Smooth muscle cell (in vitro differentiated cells): ENCODE measurements at regions not wholly inside any gene's neighbourhood (a gene's known extent, or its start where the extent isn't known, plus 50 kb on each side); places are given as distances from the start of the nearest gene placed in this dataset.

Experiments used
- DNase-seq: peaks from one replicate; lab custom pipeline; 2025; ENCODE audit not compliant: unreplicated experiment; lab: John Stamatoyannopoulos, UW
- H2AFZ ChIP-seq: fragments of 200-600 bp; sonication (generic); 2 replicates; pipeline ENCODE4 v1.6.0; 2016; ENCODE audit warnings: antibody characterized with exemption, low read depth, mild to moderate bottlenecking
- H3F3A ChIP-seq: fragments of 200-600 bp; sonication (generic); 2 replicates; pipeline ENCODE4 v1.6.0; 2017; ENCODE audit warnings: antibody characterized with exemption, low read depth
- H3K27ac ChIP-seq: fragments of 200-600 bp; sonication (generic); 2 replicates; pipeline ENCODE4 v1.5.1; 2016; ENCODE audit warnings: low read depth, mild to moderate bottlenecking
- H3K27me3 ChIP-seq: fragments of 200-600 bp; sonication (generic); 2 replicates; pipeline ENCODE4 v1.6.1; 2016; ENCODE audit warnings: low read depth, mild to moderate bottlenecking
- H3K36me3 ChIP-seq: fragments of 200-600 bp; sonication (generic); 2 replicates; pipeline ENCODE4 v1.5.1; 2016; ENCODE audit warnings: low read depth
- H3K4me1 ChIP-seq: fragments of 200-600 bp; sonication (generic); 2 replicates; pipeline ENCODE4 v1.5.1; 2016; ENCODE audit warnings: low read depth
- H3K4me2 ChIP-seq: fragments of 200-600 bp; sonication (generic); 2 replicates; pipeline ENCODE4 v1.6.0; 2016; ENCODE audit warnings: mild to moderate bottlenecking
- H3K4me3 ChIP-seq: fragments of 200-600 bp; sonication (generic); 2 replicates; pipeline ENCODE4 v1.5.1; 2016; ENCODE audit warnings: mild to moderate bottlenecking
- H3K79me2 ChIP-seq: fragments of 200-600 bp; sonication (generic); 2 replicates; pipeline ENCODE4 v1.6.0; 2016; ENCODE audit warnings: low read depth, mild to moderate bottlenecking
- H3K9ac ChIP-seq: fragments of 200-600 bp; sonication (generic); 2 replicates; pipeline ENCODE4 v1.6.0; 2016; ENCODE audit warnings: low read depth
- H3K9me3 ChIP-seq: fragments of 200-600 bp; sonication (generic); replicated peaks from 2 replicates; pipeline ENCODE4 v1.5.1; 2016; ENCODE audit warnings: low read depth
- H4K20me1 ChIP-seq: fragments of 200-600 bp; sonication (generic); 2 replicates; pipeline ENCODE4 v1.6.0; 2016; ENCODE audit warnings: low read depth
- WGBS: methylation state at CpG from one replicate; pipeline ENCODE4 v1.1.7; 2016; ENCODE audit warnings: low lambda C conversion rate; 5-methylcytosine and 5-hydroxymethylcytosine counted together
- TF ChIP-seq, protein P1 (sequence below): fragments of 200-600 bp; sonication (generic); IDR thresholded peaks from 2 replicates; pipeline ENCODE4 v1.5.1; 2017; ENCODE audit warnings: borderline replicate concordance, mild to moderate bottlenecking, antibody characterized with exemption; ENCODE audit not compliant: insufficient read depth, poor library complexity, severe bottlenecking

GRCh38 chr10:128473911-128474310 is 347.7 kb upstream of the MKI67 start:
- H3K36me3 ChIP-seq = no peaks in the 10 kb centered on the region
- no peak overlapping the region for H3K4me2 ChIP-seq
- DNase-seq = no peak
- no peaks in the 10 kb centered on the region for H3K4me1 ChIP-seq
- H3K9ac ChIP-seq = no peak overlapping the region
- H4K20me1 ChIP-seq = no peaks in the 10 kb centered on the region
- no peaks in the 10 kb centered on the region for H3K79me2 ChIP-seq
- no peak overlapping the region for H3K27ac ChIP-seq
- H2AFZ ChIP-seq = no peak overlapping the region
- 91% methylated on average over 8 of the region's 8 CpGs for WGBS
- H3K4me3 ChIP-seq = no peak overlapping the region
- TF ChIP-seq, protein P1, sequence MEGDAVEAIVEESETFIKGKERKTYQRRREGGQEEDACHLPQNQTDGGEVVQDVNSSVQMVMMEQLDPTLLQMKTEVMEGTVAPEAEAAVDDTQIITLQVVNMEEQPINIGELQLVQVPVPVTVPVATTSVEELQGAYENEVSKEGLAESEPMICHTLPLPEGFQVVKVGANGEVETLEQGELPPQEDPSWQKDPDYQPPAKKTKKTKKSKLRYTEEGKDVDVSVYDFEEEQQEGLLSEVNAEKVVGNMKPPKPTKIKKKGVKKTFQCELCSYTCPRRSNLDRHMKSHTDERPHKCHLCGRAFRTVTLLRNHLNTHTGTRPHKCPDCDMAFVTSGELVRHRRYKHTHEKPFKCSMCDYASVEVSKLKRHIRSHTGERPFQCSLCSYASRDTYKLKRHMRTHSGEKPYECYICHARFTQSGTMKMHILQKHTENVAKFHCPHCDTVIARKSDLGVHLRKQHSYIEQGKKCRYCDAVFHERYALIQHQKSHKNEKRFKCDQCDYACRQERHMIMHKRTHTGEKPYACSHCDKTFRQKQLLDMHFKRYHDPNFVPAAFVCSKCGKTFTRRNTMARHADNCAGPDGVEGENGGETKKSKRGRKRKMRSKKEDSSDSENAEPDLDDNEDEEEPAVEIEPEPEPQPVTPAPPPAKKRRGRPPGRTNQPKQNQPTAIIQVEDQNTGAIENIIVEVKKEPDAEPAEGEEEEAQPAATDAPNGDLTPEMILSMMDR = no peak
- H3F3A ChIP-seq = no peaks in the 10 kb centered on the region
- H3K27me3 ChIP-seq = no peaks in the 10 kb centered on the region
- no peaks in the 10 kb centered on the region for H3K9me3 ChIP-seq

- DNase-seq = no peak
- H4K20me1 ChIP-seq = no peaks in the 10 kb centered on the region
- no peak overlapping the region for H3K4me3 ChIP-seq
- H3K27me3 ChIP-seq = no peaks in the 10 kb centered on the region
- H3K9me3 ChIP-seq = no peaks in the 10 kb centered on the region
- no peaks in the 10 kb centered on the region for H3K79me2 ChIP-seq
- no peaks in the 10 kb centered on the region for H3F3A ChIP-seq
- TF ChIP-seq, protein P1 = no peak
- H3K4me2 ChIP-seq = no peak overlapping the region
- H3K27ac ChIP-seq = no peak overlapping the region
- H3K4me1 ChIP-seq = no peaks in the 10 kb centered on the region
- no peaks in the 10 kb centered on the region for H3K36me3 ChIP-seq
- no peak overlapping the region for H2AFZ ChIP-seq
- no peak overlapping the region for H3K9ac ChIP-seq
- WGBS = 80% methylated on average over 6 of the region's 6 CpGs
Measured at GRCh38 chr10:128474571-128474970, 348.3 kb upstream of the MKI67 start.

GRCh38 chr10:128475686-128476367 is 349.6 kb upstream of the MKI67 start:
- H3K4me3 ChIP-seq = no peak overlapping the region
- H3K9ac ChIP-seq = no peak overlapping the region
- H3F3A ChIP-seq = no peaks in the 10 kb centered on the region
- H3K4me1 ChIP-seq = no peaks in the 10 kb centered on the region
- TF ChIP-seq, protein P1 = no peak
- 94% methylated on average over 24 of the region's 24 CpGs for WGBS
- H3K9me3 ChIP-seq = no peaks in the 10 kb centered on the region
- no peaks in the 10 kb centered on the region for H3K27me3 ChIP-seq
- no peaks in the 10 kb centered on the region for H3K36me3 ChIP-seq
- no peak overlapping the region for H2AFZ ChIP-seq
- H3K27ac ChIP-seq = no peak overlapping the region
- H3K4me2 ChIP-seq = no peak overlapping the region
- H4K20me1 ChIP-seq = no peaks in the 10 kb centered on the region
- no peak for DNase-seq
- H3K79me2 ChIP-seq = no peaks in the 10 kb centered on the region

DNA sequence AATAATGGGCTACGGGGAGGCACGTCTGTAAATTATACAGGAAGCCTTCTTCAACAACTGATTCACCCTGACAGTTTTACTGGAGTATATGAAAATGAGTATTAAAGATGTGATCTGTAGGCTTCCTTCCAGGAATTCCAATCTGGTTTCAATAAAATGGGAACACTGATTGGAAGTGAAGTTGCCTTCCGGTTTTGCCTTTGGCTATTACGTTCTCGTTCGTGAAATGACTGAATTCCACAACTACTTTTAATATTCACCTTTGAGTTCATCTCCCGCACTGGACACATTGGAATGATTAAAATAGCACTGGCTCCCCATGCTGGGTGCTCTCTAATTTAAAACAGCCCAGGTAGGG is 350.1 kb upstream of the MKI67 start:
- H3K4me2 ChIP-seq = no peak overlapping the region
- WGBS = 94% methylated on average over 7 of the region's 7 CpGs
- H3K4me3 ChIP-seq = no peak overlapping the region
- H3K9me3 ChIP-seq = no peaks in the 10 kb centered on the region
- no peak for DNase-seq
- H3K4me1 ChIP-seq = no peaks in the 10 kb centered on the region
- H3K9ac ChIP-seq = no peak overlapping the region
- no peaks in the 10 kb centered on the region for H4K20me1 ChIP-seq
- H2AFZ ChIP-seq = no peak overlapping the region
- no peaks in the 10 kb centered on the region for H3K79me2 ChIP-seq
- no peaks in the 10 kb centered on the region for H3K36me3 ChIP-seq
- TF ChIP-seq, protein P1 = no peak
- H3F3A ChIP-seq = no peaks in the 10 kb centered on the region
- no peak overlapping the region for H3K27ac ChIP-seq
- H3K27me3 ChIP-seq = no peaks in the 10 kb centered on the region
